HepG2 (cell line): ENCODE measurements at regions not wholly inside any gene's neighbourhood (a gene's known extent, or its start where the extent isn't known, plus 50 kb on each side); places are given as distances from the start of the nearest gene placed in this dataset.

Experiments
- HINFP ChIP-seq: sonication (generic); formaldehyde crosslinking; IDR thresholded peaks from 2 replicates; pipeline ENCODE4 v1.4.0; 2020; ENCODE audit warnings: low read depth, mild to moderate bottlenecking, missing genetic modification reagents
- ZBTB1 ChIP-seq: sonication (generic); formaldehyde crosslinking; IDR thresholded peaks from 2 replicates; pipeline ENCODE4 v1.4.0; 2020; ENCODE audit warnings: missing genetic modification reagents, borderline replicate concordance
- ZBTB26 ChIP-seq: IDR thresholded peaks from 2 replicates; pipeline ENCODE4 v1.6.1; 2016; ENCODE audit warnings: missing compliant biosample characterization, missing genetic modification reagents, borderline replicate concordance
- ZNF407 ChIP-seq: sonication (generic); formaldehyde crosslinking; IDR thresholded peaks from one replicate; pipeline ENCODE4 v1.5.1; 2020; ENCODE audit warnings: mild to moderate bottlenecking, missing genetic modification reagents; ENCODE audit errors: not compliant biosample characterization
- ZNF607 ChIP-seq: sonication (generic); formaldehyde crosslinking; IDR thresholded peaks from 2 replicates; pipeline ENCODE4 v1.5.1; 2020; ENCODE audit warnings: missing genetic modification reagents, mild to moderate bottlenecking, borderline replicate concordance

GRCh38 chr18:42187611-42188380 lies 232.8 kb downstream of the PIK3C3 start (continued):
- TF ChIP-seq ZNF407 (no peak), HINFP (CRISPR knock-in tag) (no peak), ZBTB26 (no peak), ZNF607 (no peak), ZBTB1 (CRISPR knock-in tag) (no peak)
